LNCAP (cell line): ENCODE measurements at regions not wholly inside any gene's neighbourhood (a gene's known extent, or its start where the extent isn't known, plus 50 kb on each side); places are given as distances from the start of the nearest gene placed in this dataset.

Experiments used
- TF ChIP-seq, protein P1 (sequence below): fragments of 450-650 bp; IDR thresholded peaks from 2 replicates; pipeline ENCODE4 v1.5.1; 2017; ENCODE audit warnings: mild to moderate bottlenecking

DNA sequence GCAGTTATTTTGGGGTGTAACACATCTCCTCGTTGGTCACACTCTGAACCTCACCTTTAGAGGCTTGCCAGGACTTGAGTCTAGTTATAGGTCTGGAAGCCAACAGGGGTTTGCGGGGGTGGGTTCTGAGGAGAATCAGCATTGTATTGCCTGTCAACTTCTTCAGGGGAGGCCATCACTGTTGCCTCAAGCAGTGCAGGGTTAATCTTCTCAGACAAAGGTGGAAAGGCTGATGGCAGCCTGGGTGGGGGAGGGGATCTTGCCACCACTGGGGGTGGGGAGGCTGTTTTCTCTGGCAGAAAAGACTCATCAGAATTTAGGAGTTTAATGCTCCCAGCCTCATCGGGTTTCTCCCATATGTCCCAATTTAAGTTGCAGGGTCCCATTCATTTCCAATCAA lies 387.8 kb downstream of the PRR32 start:
- TF ChIP-seq, protein P1, sequence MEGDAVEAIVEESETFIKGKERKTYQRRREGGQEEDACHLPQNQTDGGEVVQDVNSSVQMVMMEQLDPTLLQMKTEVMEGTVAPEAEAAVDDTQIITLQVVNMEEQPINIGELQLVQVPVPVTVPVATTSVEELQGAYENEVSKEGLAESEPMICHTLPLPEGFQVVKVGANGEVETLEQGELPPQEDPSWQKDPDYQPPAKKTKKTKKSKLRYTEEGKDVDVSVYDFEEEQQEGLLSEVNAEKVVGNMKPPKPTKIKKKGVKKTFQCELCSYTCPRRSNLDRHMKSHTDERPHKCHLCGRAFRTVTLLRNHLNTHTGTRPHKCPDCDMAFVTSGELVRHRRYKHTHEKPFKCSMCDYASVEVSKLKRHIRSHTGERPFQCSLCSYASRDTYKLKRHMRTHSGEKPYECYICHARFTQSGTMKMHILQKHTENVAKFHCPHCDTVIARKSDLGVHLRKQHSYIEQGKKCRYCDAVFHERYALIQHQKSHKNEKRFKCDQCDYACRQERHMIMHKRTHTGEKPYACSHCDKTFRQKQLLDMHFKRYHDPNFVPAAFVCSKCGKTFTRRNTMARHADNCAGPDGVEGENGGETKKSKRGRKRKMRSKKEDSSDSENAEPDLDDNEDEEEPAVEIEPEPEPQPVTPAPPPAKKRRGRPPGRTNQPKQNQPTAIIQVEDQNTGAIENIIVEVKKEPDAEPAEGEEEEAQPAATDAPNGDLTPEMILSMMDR: no peak

DNA sequence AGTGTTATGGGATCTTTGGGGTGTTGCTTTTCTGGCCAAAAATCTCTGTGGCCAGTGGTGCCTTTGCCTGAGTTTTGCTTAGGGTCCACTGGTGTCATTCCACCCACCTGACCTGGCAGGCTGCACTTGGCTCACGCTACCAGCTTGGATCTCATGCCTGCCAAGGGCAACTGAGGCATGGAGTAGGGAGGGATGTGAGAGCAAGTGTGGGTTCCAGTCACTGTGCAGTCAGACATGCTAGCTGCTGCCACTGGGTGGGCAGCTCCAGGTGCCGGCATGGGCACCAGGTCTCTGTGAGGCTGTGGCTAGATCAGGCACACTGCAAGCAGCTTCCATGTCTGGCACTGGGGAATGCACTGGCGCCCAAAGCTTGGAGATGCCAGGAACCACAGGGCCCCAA lies 424.1 kb downstream of the PRR32 start:
- TF ChIP-seq, protein P1: no peak

DNA sequence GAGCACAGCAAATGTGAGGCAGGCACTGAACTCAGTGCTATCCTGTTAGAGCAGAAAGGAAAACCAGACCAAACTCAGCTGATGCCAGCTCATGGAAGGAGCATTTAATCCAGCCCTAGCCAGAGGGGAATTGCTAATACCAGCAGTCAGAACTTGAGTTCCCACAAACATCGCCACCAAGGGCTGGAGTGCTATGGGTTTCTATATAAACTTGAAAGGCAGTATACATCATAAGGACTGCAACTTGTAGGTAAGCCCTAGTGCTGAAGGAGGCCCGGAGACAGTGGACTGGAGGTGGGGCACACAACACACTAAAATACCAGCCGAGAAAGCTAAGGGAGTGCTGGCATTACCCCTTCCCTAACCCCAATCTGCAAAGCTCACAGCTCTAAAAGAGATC lies 440.2 kb downstream of the PRR32 start:
- TF ChIP-seq, protein P1: no peak

DNA sequence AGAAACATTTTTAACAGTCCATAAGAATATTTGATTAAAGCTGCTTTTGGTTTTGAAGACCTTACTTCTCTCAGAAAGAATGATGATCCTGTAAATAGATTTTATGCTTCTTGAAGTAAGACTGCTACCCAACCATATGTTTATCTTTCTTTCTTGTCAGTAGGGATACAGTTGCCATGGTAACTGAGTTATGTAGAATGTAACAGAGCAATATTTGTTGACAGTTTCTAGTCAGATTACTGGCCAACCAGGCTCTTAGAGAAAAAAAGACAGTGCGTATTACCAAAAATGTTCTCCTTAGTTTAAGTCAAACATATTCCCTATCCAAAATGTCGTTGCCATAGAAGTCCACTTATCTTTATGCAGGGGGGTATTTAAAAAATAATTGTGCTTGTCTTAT lies 456.8 kb downstream of the PRR32 start:
- TF ChIP-seq, protein P1: no peak

DNA sequence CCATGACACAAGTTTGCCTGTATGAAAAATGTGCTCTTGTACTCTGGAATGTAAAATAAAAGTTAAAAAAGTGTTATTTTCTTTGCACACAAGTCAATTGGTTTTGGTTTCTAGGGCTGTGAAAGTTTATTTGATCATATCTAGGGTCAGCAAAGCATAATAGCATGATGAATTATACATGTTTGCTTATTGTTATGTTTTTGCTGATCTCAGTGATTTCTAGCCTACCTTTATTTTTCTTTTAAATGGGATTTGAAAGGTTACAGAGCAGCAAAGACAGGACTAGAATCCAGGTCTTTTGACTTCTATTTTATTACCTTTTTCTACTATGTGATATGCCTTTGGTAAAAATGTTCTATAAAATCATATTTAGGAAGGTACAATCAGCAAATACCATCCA lies 481.0 kb downstream of the PRR32 start:
- TF ChIP-seq, protein P1: no peak

DNA sequence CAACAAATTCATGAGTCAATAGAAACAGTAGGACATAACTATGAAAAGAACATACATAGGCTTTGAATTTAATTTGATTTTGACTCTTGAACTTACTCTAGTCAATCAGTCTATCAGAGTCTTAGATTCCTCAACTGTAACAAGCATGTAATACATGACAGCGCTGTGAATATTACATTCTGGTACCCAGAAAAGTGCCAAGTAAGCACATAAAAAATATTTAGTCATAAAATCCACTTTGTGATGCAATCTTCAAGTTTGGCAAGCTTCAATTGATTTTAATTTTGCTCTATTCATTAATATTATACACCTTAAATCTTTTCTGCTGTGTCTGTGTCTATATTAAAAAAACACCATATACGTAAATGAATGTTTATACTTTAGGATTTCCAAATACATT lies 483.3 kb downstream of the PRR32 start:
- TF ChIP-seq, protein P1: no peak

DNA sequence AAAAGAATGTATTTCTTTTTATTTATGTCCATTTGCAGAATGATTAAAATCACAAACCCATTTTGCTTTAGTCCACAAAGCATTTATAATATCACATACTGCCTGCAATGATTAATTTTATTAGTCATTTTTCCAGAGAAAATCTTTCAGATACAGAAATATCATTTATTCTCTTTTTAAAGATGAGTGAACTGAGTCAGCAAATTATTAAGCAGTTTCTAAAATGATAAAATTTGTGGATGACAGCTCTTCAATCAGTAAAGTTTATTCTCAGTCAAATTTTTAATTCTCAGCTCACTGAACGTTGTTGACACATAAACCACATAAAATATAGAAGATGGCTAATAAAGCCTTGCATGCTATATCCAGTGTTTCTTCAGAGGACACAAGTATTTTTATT lies 485.5 kb downstream of the PRR32 start:
- TF ChIP-seq, protein P1: no peak

DNA sequence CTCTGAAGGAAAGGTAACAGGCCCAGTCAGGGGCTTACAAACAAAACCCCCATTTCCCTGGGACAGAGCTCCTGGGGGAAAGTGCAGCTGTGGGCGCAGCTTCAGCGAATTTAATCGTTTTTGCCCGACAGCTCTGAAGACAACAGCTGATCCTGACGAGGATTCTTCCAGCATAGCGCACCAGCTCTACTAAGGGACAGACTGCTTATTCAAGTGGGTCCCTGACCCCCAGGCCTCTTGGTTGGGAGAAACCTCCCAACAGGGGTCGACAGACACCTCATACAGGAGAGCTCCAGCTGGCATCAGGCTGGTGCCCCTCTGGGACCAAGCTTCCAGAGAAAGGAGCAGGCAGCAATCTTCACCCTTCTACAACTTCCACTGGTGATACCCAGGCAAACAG lies 486.7 kb downstream of the PRR32 start:
- TF ChIP-seq, protein P1: no peak
